ENCODE measurements at regions not wholly inside any gene's neighbourhood (a gene's known extent, or its start where the extent isn't known, plus 50 kb on each side); places are given as distances from the start of the nearest gene placed in this dataset.

- Histone ChIP-seq H3K4me1 (ENCODE audit: insufficient read depth, low read length) (no peaks in the 10 kb centered on the region), H3K36me3 (replicated peaks in 1 of 2; ENCODE audit: control insufficient read depth in 1 of 2, insufficient read depth in 2 of 2, low read length in 2 of 2) (no peaks in the 10 kb centered on the region), H3K27ac (ENCODE audit: extremely low read length, insufficient read depth, low read length) (no peak overlapping the region), H3K79me2 (ENCODE audit: insufficient read depth, low read length) (no peaks in the 10 kb centered on the region), H3K9me3 (ENCODE audit: low read length) (no peaks in the 10 kb centered on the region), H2AFZ (ENCODE audit: low read length) (no peak overlapping the region), H3K27me3 (ENCODE audit: control insufficient read depth in 1 of 2, insufficient read depth in 2 of 2, low read length in 2 of 2) (peaks cover 0 to 12% of the 10 kb centered on the region in 2 experiments; a peak in 2 of 5 replicates), H3K4me2 (ENCODE audit: low read depth, low read length) (no peak overlapping the region), H3K9ac (ENCODE audit: insufficient read depth, low read depth, low read length) (no peak overlapping the region), H4K20me1 (ENCODE audit: insufficient read depth, low read length) (no peaks in the 10 kb centered on the region), H3K4me3 (replicated peaks in 1 of 3; ENCODE audit: insufficient read depth in 1 of 3, low read depth in 2 of 3, low read length in 3 of 3) (no peak overlapping the region)
- ChIA-PET POLR2A (no interaction called here), CTCF (ENCODE audit: low intra/inter-chr PET ratio, low total read pairs) (no interaction called here)
- under 1% methylated on average over 7 of the region's 7 CpGs for WGBS (ENCODE audit: low lambda C conversion rate)
- no peak for ATAC-seq
- BruUV-seq (replicated peaks) = no TSS peak
- intact Hi-C loops (cut with micrococcal nuclease; ENCODE audit: unreplicated experiment) (no loop called here), in situ Hi-C loops (cut with HindIII; ENCODE audit: extremely low pct_ligation_motif_present, low pct_unique_long_range_greater_than_20kb) (no loop called here)
- no peak for DNase-seq (ENCODE audit: low spot score)
- no peak for FAIRE-seq
- TF ChIP-seq ARNT2 (CRISPR knock-in tag; IDR thresholded peaks at IDR 0.05; ENCODE audit: low read depth) = no peak
- no peak for TF ChIP-seq TAF1 (CRISPR knock-in tag; IDR thresholded peaks at IDR 0.05)
- TF ChIP-seq ZNF597 (CRISPR knock-in tag; IDR thresholded peaks at IDR 0.05) = no peak
- TF ChIP-seq GRHL1 (CRISPR knock-in tag; conservative IDR thresholded peaks at IDR 0.05) = no peak
- no peak for TF ChIP-seq HMGA1 (CRISPR knock-in tag; conservative IDR thresholded peaks at IDR 0.05)
- no peak for TF ChIP-seq ZNF558 (CRISPR knock-in tag; IDR thresholded peaks at IDR 0.05; ENCODE audit: borderline replicate concordance)
- no peak for TF ChIP-seq KDM4B (CRISPR knock-in tag; IDR thresholded peaks at IDR 0.05)
- no peak for TF ChIP-seq PRPF4 (IDR thresholded peaks at IDR 0.05; ENCODE audit: low read depth, low read length, poor library complexity, severe bottlenecking)
- TF ChIP-seq SIX4 (CRISPR knock-in tag; IDR thresholded peaks at IDR 0.05) = no peak
- TF ChIP-seq PATZ1 (CRISPR knock-in tag; IDR thresholded peaks at IDR 0.05) = no peak
- TF ChIP-seq MEF2D (CRISPR knock-in tag; IDR thresholded peaks at IDR 0.05) = no peak
- TF ChIP-seq BCL3 (CRISPR knock-in tag; IDR thresholded peaks at IDR 0.05) = no peak
- TF ChIP-seq ZNF629 (CRISPR knock-in tag; conservative IDR thresholded peaks at IDR 0.05) = no peak
- TF ChIP-seq ZBTB26 (CRISPR knock-in tag; IDR thresholded peaks at IDR 0.05; ENCODE audit: borderline replicate concordance) = no peak
- TF ChIP-seq ZNF644 (CRISPR knock-in tag; IDR thresholded peaks at IDR 0.05; ENCODE audit: low read depth) = no peak
- no peak for TF ChIP-seq ETV5 (CRISPR knock-in tag; IDR thresholded peaks at IDR 0.05; ENCODE audit: borderline replicate concordance)
- TF ChIP-seq ZNF3 (CRISPR knock-in tag; IDR thresholded peaks at IDR 0.05) = no peak
These were observed 386.0 kb upstream of the FAT1 start for GRCh38 chr4:187109636-187110035.
